ENCODE measurements at regions not wholly inside any gene's neighbourhood (a gene's known extent, or its start where the extent isn't known, plus 50 kb on each side); places are given as distances from the start of the nearest gene placed in this dataset.
"Not testable (repeated sequence)": the region's sequence is repeated elsewhere in the genome, so short reads cannot be mapped to it uniquely, and the experiment has no call there.

GRCh38 chr2:4049463-4049862 lies 346.1 kb downstream of the DCDC2C start:
- DNase-seq, result no peak

DNA sequence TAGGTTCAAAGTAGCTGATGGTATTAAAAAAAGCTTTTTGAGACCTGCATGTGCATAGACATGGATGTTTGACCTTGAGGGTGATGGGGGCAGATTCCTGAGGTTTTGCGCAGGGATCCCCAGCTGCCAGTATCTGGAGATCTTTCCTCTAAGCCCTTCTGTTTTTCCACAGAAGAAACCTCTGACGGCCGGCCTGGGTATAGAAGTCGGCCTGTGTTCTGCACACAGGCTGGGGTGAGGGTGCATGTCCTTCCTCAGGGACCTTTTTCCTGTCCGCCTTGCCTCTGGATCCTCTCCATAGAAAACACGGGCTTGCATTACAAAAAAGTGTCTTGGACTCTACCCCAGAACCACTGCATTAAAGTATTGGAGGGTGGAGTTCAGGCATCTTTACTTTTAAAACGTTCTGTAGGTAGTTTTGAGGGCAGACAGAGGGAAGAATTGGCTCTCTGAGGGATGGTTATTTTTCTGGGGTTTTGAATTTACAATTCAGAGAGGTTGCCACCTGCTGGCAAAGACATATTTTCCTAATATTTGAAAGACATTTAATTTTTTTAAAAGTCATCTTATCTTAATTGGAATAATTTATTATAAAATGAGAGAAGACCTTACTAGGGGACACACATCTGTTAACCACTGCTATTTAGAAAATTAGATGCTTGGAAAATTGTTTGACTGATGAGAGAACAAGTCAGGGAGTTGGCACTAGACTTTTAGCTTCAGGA lies 350.6 kb downstream of the DCDC2C start:
- DNase-seq, result no peak

DNA sequence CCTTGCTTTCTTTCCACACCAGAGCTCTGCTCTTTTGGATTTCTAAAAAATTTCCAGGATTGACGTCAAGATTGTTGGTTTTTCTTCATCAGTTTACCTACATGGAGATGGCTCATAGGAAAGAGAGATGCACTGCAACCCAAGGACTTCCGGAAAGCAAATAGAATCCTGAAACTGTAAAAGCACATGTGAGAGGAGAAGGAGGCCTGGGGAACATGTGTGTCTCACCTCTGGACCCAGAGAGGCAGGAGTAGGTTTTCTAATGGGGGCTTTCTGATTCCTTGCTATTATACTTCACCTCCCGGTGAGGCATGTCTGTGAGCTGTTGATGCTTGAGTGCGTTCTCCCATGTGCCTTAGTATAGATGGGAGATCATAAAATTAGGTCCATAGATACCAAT lies 362.8 kb downstream of the DCDC2C start:
- DNase-seq, result no peak

- no peak for DNase-seq
Measured at GRCh38 chr2:4073026-4073569, 369.7 kb downstream of the DCDC2C start.

DNA sequence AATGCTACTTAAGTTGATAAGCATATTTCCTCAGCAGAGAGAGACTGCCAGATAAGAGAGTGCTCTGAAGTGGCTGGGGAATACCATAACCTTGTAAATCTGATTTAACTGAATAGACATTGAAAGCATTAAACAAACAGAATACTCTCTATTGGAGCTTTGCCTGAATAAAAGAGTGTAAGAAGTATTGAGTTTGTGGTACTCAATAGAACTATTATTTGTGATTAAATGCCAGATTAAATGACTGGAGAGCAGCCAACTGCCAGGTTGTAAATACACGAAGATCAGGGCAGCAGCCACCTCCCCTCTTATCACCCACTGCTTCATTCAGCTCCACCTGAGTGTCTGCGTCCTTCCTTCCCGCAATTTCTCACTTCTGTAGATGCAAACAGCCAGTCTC lies 373.6 kb downstream of the DCDC2C start:
- no peak for DNase-seq

DNA sequence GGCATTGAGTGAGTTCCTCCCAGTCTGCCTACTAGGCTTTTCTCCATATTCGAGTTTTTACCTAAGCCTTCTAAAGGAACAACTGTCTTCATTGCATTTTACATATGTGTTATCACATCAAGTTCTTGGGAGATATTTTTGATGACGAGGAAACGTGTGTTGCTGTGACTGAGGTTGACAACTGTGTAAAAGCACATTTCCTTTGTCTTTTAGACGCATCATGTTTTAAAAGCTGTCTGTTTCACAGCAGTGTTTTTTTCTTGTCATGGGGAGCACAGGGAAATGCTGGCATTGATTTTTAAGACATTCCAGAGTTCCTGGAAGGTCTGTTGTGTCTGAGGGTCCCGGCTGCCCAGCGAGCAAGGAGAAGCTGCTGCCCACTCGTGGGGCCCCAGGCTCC lies 381.8 kb downstream of the DCDC2C start:
- DNase-seq, result no peak

DNA sequence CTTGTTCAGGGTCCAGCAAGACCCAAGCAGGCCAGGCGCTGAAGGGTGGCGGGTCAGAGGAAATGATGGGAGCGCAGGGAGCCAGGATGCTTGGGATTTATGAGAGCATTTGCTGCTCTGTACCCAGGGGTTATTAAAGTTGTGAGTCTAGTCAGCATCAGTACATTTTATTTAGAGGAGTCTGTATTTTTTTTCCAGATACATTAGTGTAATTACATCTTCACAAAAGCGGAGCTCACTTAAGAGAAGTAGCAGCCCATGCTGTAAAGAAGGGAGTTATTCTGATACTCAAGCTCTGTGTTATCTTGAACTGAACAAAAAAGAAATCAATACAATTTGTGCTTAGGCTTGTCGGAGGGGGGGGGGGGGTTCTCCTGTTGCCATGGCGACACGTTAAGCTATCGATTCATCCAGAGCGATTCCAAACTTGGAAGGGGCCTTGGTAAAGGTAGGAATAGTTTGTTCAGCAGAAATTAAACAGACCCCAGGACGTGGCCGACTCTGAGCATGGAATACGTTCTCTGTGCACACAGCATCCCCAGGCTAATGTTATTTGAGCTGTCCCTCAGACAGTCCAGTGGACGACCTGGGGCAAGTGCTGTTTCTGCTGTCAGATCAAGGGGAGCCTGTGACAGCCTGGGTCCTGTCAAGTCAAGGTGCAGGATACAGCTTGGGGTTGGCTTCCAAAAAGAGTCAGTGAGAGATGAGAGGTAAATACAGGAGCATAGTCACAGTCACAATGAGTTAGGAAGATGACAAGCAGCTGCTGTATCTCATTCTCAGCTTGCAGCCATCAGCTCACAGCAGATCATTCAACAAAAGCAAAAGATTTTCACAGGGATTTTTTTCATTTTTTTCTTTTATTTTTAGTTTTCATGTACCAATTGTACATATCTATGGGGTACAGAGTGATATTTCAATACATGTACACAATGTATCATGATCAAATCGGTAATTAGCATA lies 387.6 kb downstream of the DCDC2C start:
- DNase-seq, result no peak

GRCh38 chr2:4091869-4092268 lies 388.5 kb downstream of the DCDC2C start:
- no peak for DNase-seq

GRCh38 chr2:4094743-4095142 lies 391.4 kb downstream of the DCDC2C start:
- no peak for DNase-seq

DNA sequence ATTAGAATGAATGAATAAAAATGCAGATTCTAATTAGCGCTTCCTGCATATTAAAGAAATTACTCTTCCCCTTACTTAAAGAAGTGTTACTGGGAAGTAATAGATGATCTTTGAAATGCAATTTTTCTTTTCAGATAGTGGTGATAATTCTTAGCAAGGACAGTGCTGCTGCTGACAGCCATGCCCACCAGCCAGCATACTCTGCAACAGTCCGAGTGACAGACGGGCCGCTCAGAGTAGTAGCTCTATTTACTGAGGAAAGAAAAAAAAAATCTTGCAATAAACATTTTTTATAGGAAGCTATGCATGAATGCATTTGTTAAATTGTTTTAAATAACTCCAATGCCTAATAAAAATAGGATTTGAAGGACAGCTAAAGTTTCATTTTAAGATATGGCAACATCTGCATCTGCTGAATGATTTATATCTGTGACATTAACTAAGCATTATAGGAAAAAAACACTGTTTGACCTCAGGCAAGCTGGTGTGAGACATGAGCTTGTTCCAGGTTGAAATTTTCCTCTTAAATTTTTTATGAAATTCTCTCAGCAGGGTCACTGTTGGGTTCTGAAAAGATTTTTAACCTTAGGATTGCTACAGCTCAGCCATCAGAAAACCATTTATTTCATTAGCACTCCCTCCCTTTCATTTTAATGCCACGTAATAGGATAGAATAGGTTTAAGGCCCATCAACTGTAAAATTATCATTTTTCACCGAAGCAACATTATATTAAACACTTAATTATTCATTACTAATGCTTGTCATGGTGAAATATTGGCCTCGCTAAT lies 393.8 kb downstream of the DCDC2C start:
- DNase-seq, result no peak

- DNase-seq, result no peak
Measured at GRCh38 chr2:4098137-4098536, 394.8 kb downstream of the DCDC2C start.

- DNase-seq, result no peak
Measured at GRCh38 chr2:4101936-4102335, 398.6 kb downstream of the DCDC2C start.

GRCh38 chr2:4107179-4107578 lies 403.8 kb downstream of the DCDC2C start:
- no peak for DNase-seq

- DNase-seq, result no peak
Measured at GRCh38 chr2:4110273-4110672, 406.9 kb downstream of the DCDC2C start.

DNA sequence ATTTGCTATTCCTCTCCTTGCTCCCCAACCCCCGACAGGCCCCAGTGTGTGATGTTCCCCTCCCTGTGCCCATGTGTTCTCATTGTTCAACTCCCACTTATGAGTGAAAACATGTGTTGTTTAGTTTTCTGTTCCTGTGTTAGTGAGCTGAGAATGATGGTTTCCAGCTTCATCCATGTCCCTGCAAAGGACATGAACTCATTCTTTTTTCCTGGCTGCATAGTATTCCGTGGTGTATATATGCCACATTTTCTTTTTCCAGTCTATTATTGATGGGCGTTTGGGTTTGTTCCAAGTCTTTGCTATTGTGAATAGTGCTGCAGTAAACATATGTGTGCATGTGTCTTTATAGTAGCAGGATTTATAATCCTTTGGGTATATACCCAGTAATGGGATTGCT lies 412.1 kb downstream of the DCDC2C start:
- not testable (repeated sequence) for DNase-seq

- no peak for DNase-seq
Measured at GRCh38 chr2:4122726-4123125, 419.4 kb downstream of the DCDC2C start.

GRCh38 chr2:4130651-4131050 lies 427.3 kb downstream of the DCDC2C start:
- DNase-seq, result no peak

DNA sequence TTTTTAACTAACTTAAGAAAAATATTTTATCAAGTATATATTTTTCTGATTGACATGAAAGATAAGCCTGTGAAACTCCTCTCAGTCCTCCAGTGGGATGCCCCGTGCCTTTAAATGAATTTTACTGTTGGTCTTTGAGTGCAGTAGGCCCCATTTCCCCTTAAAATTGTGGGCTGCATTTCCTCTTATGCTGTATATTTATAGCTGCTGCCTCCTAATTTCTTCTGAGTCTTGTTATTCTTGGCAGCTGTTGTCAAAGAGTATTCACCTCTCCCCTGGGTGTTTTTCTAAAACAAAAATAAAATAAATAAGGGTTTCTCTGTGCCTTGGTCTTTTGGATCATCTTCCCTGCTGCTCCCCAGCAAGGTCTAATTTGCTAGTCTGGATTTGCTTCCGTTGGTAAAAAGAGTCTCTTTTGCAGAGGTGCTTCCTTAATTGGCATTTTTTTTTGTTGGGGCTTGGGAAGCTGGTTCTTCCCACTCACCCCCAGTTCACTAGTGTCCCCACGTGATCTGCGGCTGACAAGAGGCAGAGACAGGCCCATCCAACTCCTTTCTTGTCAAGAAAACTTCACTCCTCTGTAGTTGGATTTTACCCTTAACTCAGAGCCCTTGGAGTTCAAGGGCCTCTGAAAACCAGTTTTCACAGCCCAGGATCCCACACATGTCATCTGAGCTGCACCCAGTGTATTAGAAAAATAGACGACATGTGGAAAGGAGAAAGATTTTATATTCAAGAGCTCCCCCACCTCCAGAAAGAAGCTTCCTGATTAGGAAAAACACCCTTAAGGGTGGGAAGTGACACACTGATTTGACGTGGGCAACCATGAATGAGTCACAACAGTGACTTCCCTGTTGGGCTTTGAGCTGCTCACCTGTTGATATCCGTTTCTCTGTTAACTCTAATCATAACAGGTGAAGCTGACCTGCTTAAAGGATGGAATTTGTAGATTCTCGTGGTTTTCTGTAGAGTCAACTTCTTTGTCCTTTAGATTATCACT lies 431.5 kb downstream of the DCDC2C start:
- DNase-seq, result no peak

DNA sequence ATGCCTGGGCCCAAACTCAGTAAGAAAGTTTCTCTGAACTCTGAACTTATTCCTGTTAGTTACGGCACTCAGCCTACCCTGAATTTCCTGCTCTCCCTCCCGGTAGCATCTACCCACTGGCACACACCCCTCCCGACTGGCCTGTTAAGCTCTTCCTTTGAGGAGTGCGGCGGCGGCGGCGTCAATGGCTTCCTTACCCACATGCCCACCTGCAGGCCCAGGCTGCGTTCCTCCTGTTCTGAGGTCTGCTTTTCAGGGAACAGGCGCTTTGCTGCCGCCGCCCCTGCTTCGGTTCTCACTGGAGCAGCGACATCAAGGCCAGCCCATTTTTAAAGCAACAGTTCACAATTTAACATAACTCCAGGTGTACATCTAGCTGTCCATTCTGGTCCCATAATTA lies 432.4 kb downstream of the DCDC2C start:
- DNase-seq, result no peak

GRCh38 chr2:4139316-4139715 lies 435.9 kb downstream of the DCDC2C start:
- no peak for DNase-seq

DNA sequence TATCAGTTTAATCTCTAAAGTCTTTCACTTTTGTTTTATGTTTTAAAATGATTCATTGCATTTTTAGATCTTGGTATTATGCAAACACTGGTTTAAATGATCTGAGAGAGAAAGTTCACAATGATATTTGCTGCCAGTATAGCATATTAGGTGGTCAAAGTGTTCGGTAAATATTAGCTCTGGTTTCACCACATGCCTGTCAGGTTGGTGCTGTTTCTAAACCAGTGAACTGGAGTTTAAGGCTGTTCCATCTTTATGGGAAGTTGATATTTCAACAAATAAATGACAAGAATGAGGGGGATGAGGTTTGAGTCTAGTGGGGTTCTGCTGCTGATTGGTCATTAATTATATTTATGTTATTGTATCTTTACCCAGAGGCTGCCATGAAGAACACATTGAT lies 436.4 kb downstream of the DCDC2C start:
- no peak for DNase-seq
